Natural killer cell (primary cell): ENCODE measurements at regions not wholly inside any gene's neighbourhood (a gene's known extent, or its start where the extent isn't known, plus 50 kb on each side); places are given as distances from the start of the nearest gene placed in this dataset.

Source experiments
- ATAC-seq, 3 donors: fragments of 150-1000 bp in 2 of 3; fragments of 200-7000 bp in 1 of 3; cut with Tn5 transposase; 1 replicate in 1 of 3; 2 replicates in 2 of 3; pipeline ENCODE4 v1.10.0; 2021; ENCODE audit warnings: mild to moderate bottlenecking in 2 of 3, moderate library complexity in 2 of 3
- DNase-seq, 2 donors: peaks; one replicate each; pipeline versions ENCODE4 v3.0.0 to v3.0.0-alpha.2; 2013 to 2021; ENCODE audit warnings: mixed read lengths in 1 of 2
- H3K27ac ChIP-seq: one replicate; pipeline ENCODE4 v1.5.1; 2013; ENCODE audit warnings: mild to moderate bottlenecking, low read length
- H3K27me3 ChIP-seq: one replicate; pipeline ENCODE4 v1.6.1; 2013; ENCODE audit warnings: low read length; ENCODE audit not compliant: control insufficient read depth, insufficient read depth
- H3K36me3 ChIP-seq: one replicate; pipeline ENCODE4 v1.6.1; 2013; ENCODE audit warnings: low read length; ENCODE audit not compliant: control insufficient read depth, insufficient read depth
- H3K4me1 ChIP-seq: one replicate; pipeline ENCODE4 v1.6.1; 2013; ENCODE audit warnings: low read length; ENCODE audit not compliant: control insufficient read depth, insufficient read depth
- H3K4me3 ChIP-seq: one replicate; pipeline ENCODE4 v1.5.1; 2013; ENCODE audit warnings: low read length
- H3K9me3 ChIP-seq: one replicate; pipeline ENCODE4 v1.6.1; 2013; ENCODE audit warnings: low read length; ENCODE audit not compliant: control insufficient read depth, insufficient read depth
- H3K27ac Mint-ChIP-seq, 2 donors: one replicate each; pipeline ENCODE4 v1.8.0; 2022; ENCODE audit warnings: mild to moderate bottlenecking in 2 of 2, mixed read lengths in 2 of 2, moderate library complexity in 1 of 2
- H3K27me3 Mint-ChIP-seq, 2 donors: one replicate each; pipeline ENCODE4 v1.8.0; 2022; ENCODE audit warnings: low read depth in 2 of 2, mixed read lengths in 2 of 2
- H3K36me3 Mint-ChIP-seq: one replicate; pipeline ENCODE4 v1.8.0; 2022; ENCODE audit warnings: mixed read lengths
- H3K4me1 Mint-ChIP-seq, 2 donors: one replicate each; pipeline ENCODE4 v1.8.0; 2022; ENCODE audit warnings: mixed read lengths in 2 of 2
- H3K4me3 Mint-ChIP-seq: one replicate; pipeline ENCODE4 v1.8.0; 2022; ENCODE audit warnings: mild to moderate bottlenecking, moderate library complexity, mixed read lengths
- H3K9me3 Mint-ChIP-seq, 2 donors: one replicate each; pipeline ENCODE4 v1.8.0; 2022; ENCODE audit warnings: mixed read lengths in 2 of 2
- WGBS: methylation state at CpG from one replicate; pipeline ENCODE4 v1.1.7; 2013; ENCODE audit warnings: missing lambda C conversion rate; ENCODE audit not compliant: insufficient coverage; 5-methylcytosine and 5-hydroxymethylcytosine counted together
- intact Hi-C: fragments of 100-400 bp; cut with micrococcal nuclease; formaldehyde crosslinking; loops from one replicate; pipeline ENCODE4 v1.14.2; 2022
- TF ChIP-seq, protein P1 (sequence below): fragments of 200-600 bp; IDR thresholded peaks from one replicate; pipeline ENCODE4 v1.8.0; 2022; ENCODE audit warnings: antibody characterized with exemption

DNA sequence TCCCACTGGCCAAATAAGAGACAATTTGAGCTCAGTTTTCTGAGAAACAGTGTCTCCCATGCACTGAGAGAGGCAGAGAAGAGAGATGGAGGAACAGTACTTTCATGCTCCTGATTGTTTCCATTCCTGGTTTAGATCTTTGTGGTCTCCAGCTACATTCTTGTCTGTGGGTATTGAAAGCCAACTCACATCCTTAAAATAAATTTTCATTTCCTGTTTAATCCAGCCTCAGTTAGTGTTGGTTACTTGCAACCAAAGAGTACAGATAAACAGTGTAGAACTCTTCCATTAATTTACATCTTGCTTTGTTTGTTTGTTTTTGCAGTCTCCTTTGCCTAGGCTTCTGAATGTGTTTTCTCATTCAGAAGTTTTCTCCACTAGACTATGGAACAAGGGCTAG, 123.7 kb upstream of the CLSTN2 start:
- ATAC-seq, result no peak
- intact Hi-C loops, result no loop called here
- H3K27ac Mint-ChIP-seq, result no peak overlapping the region
- Histone ChIP-seq H3K36me3 (no peaks in the 10 kb centered on the region), H3K4me1 (no peaks in the 10 kb centered on the region), H3K27ac (no peak overlapping the region), H3K4me3 (no peak overlapping the region), H3K27me3 (no peaks in the 10 kb centered on the region), H3K9me3 (no peaks in the 10 kb centered on the region)
- DNase-seq, result no peak
- H3K36me3 Mint-ChIP-seq, result no peaks in the 10 kb centered on the region
- peaks cover 0 to 2% of the 10 kb centered on the region in 2 donors for H3K9me3 Mint-ChIP-seq
- H3K4me3 Mint-ChIP-seq, result no peak overlapping the region
- H3K27me3 Mint-ChIP-seq, result no peaks in the 10 kb centered on the region
- TF ChIP-seq, protein P1, sequence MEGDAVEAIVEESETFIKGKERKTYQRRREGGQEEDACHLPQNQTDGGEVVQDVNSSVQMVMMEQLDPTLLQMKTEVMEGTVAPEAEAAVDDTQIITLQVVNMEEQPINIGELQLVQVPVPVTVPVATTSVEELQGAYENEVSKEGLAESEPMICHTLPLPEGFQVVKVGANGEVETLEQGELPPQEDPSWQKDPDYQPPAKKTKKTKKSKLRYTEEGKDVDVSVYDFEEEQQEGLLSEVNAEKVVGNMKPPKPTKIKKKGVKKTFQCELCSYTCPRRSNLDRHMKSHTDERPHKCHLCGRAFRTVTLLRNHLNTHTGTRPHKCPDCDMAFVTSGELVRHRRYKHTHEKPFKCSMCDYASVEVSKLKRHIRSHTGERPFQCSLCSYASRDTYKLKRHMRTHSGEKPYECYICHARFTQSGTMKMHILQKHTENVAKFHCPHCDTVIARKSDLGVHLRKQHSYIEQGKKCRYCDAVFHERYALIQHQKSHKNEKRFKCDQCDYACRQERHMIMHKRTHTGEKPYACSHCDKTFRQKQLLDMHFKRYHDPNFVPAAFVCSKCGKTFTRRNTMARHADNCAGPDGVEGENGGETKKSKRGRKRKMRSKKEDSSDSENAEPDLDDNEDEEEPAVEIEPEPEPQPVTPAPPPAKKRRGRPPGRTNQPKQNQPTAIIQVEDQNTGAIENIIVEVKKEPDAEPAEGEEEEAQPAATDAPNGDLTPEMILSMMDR, result no peak
- H3K4me1 Mint-ChIP-seq, result no peaks in the 10 kb centered on the region

DNA sequence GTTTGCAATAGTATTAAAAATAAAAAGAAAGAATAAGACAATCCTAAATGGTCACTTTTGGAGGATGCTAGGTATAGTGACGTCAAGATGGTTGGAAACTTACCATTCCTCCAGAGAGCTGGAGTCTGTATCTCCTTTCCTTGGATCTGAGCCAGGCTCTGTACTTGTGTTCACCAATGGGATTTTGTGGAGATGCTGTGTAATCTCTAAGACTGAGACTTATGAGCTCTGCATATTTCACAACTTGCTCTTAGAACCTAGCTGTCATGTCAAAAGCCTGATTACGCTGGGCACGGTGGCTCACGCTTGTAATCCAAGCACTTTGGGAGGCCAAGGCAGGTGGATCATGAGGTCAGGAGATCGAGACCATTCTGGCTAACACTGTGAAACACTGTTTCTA, 126.8 kb upstream of the CLSTN2 start:
- no peaks in the 10 kb centered on the region for H3K36me3 ChIP-seq
- H3K4me3 Mint-ChIP-seq, result no peak overlapping the region
- H3K9me3 ChIP-seq, result no peaks in the 10 kb centered on the region
- H3K4me1 Mint-ChIP-seq, result no peaks in the 10 kb centered on the region
- intact Hi-C loops, result no loop called here
- H3K27ac Mint-ChIP-seq, result no peak overlapping the region
- no peak for DNase-seq
- TF ChIP-seq, protein P1, result no peak
- ATAC-seq, result no peak
- no peaks in the 10 kb centered on the region for H3K27me3 ChIP-seq
- H3K9me3 Mint-ChIP-seq, result peaks cover 0 to 2% of the 10 kb centered on the region in 2 donors
- no peaks in the 10 kb centered on the region for H3K4me1 ChIP-seq
- no peak overlapping the region for H3K27ac ChIP-seq
- H3K4me3 ChIP-seq, result no peak overlapping the region
- no peaks in the 10 kb centered on the region for H3K27me3 Mint-ChIP-seq
- H3K36me3 Mint-ChIP-seq, result no peaks in the 10 kb centered on the region
- WGBS, result 88% methylated on average over 5 of the region's 5 CpGs

DNA sequence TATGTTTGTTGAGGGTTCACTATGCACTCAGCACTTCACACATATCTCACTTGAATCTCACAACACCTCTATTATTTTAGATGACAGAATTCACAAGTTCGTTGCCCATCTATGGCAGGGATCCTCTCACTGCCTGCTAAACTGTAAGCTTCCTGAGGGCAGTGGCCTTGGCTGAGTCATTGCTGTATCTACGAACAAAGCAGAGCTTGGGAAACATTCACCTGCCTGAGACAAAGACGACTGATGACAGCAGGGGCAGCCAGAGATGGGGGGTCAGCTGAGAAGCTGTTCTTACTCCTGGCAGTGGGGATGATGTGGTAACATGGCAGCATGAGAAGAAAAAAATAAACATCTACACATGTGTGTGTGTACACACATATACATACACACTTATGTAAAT, 125.5 kb upstream of the NMNAT3 start:
- DNase-seq (no peak), ATAC-seq (no peak)
- Mint-ChIP-seq H3K27me3 (no peaks in the 10 kb centered on the region), H3K4me1 (no peaks in the 10 kb centered on the region), H3K9me3 (no peaks in the 10 kb centered on the region), H3K36me3 (no peaks in the 10 kb centered on the region), H3K27ac (no peak overlapping the region), H3K4me3 (no peak overlapping the region)
- TF ChIP-seq, protein P1, result no peak
- no peaks in the 10 kb centered on the region for H3K4me1 ChIP-seq
- WGBS, result 75% methylated on average over 3 of the region's 3 CpGs
- H3K4me3 ChIP-seq, result no peak overlapping the region
- H3K9me3 ChIP-seq, result no peaks in the 10 kb centered on the region
- H3K27ac ChIP-seq, result no peak overlapping the region
- no peaks in the 10 kb centered on the region for H3K27me3 ChIP-seq
- intact Hi-C loops, result no loop called here
- no peaks in the 10 kb centered on the region for H3K36me3 ChIP-seq

DNA sequence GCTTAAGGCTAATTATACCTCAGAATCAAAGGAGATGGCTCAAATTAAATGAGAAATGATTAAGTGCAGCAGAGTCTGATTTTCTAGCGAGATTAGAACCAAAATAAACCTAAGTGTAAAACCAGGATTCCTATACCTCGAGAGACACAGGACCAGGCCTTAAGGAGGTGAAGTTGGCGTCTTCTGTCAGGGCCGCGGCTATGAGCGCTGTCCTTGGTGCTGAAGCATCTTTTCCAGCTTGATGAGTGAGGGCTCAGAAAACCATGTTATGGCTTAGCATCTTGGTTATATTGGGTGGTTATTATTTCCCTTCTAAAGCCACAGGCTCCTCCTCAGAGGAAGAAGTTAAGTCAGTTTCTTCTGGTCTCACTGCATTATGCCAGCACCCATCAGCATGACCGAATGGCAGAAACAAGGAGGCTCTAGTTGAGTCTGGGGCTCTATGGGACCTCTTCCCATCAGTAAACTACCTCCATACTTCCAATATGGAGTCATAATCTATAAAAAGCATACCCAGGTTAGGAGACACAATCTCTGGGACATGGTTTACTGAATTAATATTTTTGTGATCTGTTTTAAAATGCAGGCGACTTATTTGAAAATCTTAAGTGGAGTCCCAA, 120.1 kb upstream of the NMNAT3 start:
- peak in 1 of 2 donors; percentile 5 for DNase-seq
- 49% methylated on average over 8 of the region's 8 CpGs for WGBS
- TF ChIP-seq, protein P1, result no peak
- H3K4me1 ChIP-seq, result no peaks in the 10 kb centered on the region
- H3K27ac Mint-ChIP-seq, result no peak overlapping the region
- H3K9me3 Mint-ChIP-seq, result no peaks in the 10 kb centered on the region
- H3K4me3 ChIP-seq, result no peak overlapping the region
- H3K36me3 Mint-ChIP-seq, result no peaks in the 10 kb centered on the region
- H3K27me3 Mint-ChIP-seq, result no peaks in the 10 kb centered on the region
- H3K36me3 ChIP-seq, result no peaks in the 10 kb centered on the region
- no peak overlapping the region for H3K27ac ChIP-seq
- H3K4me1 Mint-ChIP-seq, result no peaks in the 10 kb centered on the region
- intact Hi-C loops, result no loop called here
- no peaks in the 10 kb centered on the region for H3K27me3 ChIP-seq
- H3K4me3 Mint-ChIP-seq, result no peak overlapping the region
- H3K9me3 ChIP-seq, result no peaks in the 10 kb centered on the region
- no peak for ATAC-seq
